Lower leg skin (tissue), 3 donors: ENCODE measurements at regions not wholly inside any gene's neighbourhood (a gene's known extent, or its start where the extent isn't known, plus 50 kb on each side); places are given as distances from the start of the nearest gene placed in this dataset.

Experiments used
- CTCF ChIP-seq, 3 donors: fragments of 450-650 bp; IDR thresholded peaks; one replicate each; pipeline ENCODE4 v1.5.1; 2016; ENCODE audit warnings: antibody characterized with exemption in 3 of 3, mild to moderate bottlenecking in 3 of 3, moderate library complexity in 2 of 3
- POLR2A ChIP-seq, 2 donors: fragments of 450-650 bp; IDR thresholded peaks; one replicate each; pipeline ENCODE4 v1.6.1; 2016 to 2017; ENCODE audit warnings: antibody characterized with exemption in 2 of 2, mild to moderate bottlenecking in 1 of 2, moderate library complexity in 1 of 2

DNA sequence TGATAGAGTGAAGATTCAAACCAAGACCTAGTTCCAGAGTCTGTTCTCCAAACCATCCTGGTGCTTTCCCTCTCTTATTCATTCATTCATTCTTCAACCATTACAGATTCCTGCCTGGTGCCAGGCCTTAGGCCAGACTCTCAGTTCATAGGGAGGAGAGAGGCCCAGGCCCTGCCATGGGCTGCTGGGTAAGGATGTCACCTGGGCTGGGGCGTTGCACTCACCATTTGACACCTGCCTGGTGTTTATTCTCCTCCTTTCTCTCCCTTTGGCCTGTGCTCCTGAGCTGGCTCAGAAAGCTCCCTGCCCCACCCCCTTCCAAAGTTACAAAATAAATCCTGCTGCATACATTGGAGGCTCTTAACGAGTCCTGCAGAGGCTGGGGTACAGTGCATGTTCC, 549.8 kb downstream of the MATN1 start:
- TF ChIP-seq CTCF (IDR thresholded peaks at IDR 0.05) (no peak), POLR2A (IDR thresholded peaks at IDR 0.05) (no peak)
